Caco-2 (cell line): ENCODE measurements at regions not wholly inside any gene's neighbourhood (a gene's known extent, or its start where the extent isn't known, plus 50 kb on each side); places are given as distances from the start of the nearest gene placed in this dataset.

ENCODE experiments used
- BruUV-seq: library from RNA; stranded (reverse); fragments of 400-500 nt; replicated peaks from 2 replicates; lab custom pipeline; 2021; lab: Mats Ljungman, UMichigan
- CTCF ChIA-PET: fragments of 300-600 bp; sonication (Branson Sonifier 250); formaldehyde crosslinking; loops from one replicate; lab custom pipeline; 2022; ENCODE audit warnings: antibody characterized with exemption; lab: Charles Lee
- POLR2A ChIA-PET: fragments of 300-600 bp; sonication (Branson Sonifier 250); formaldehyde crosslinking; loops from one replicate; lab custom pipeline; 2022; ENCODE audit warnings: antibody characterized with exemption; lab: Charles Lee
- DNase-seq, 2 experiments: peaks; one replicate each; pipeline versions ENCODE4 v3.0.0 to v3.0.0-alpha.2; 2020 to 2022
- H3K27me3 ChIP-seq: replicated peaks from 2 replicates; pipeline ENCODE4 v1.6.0; 2011; ENCODE audit warnings: low read length; ENCODE audit not compliant: control insufficient read depth, insufficient read depth
- H3K36me3 ChIP-seq: 2 replicates; pipeline ENCODE4 v1.5.1; 2011; ENCODE audit warnings: low read length; ENCODE audit not compliant: control insufficient read depth, insufficient read depth
- H3K4me1 ChIP-seq: fragments of 250-450 bp; sonication (Bioruptor Pico); 2 replicates; pipeline ENCODE4 v1.5.1; 2020; ENCODE audit warnings: mild to moderate bottlenecking
- H3K4me3 ChIP-seq: 2 replicates; pipeline ENCODE4 v1.5.1; 2011; ENCODE audit warnings: low read depth, mild to moderate bottlenecking, control low read depth, low read length
- H3K9me3 ChIP-seq: fragments of 250-450 bp; sonication (Bioruptor Pico); 2 replicates; pipeline ENCODE4 v1.5.1; 2020; ENCODE audit warnings: mild to moderate bottlenecking, moderate library complexity
- H3K27ac Mint-ChIP-seq: one replicate; pipeline ENCODE4 v1.8.0; 2022; ENCODE audit warnings: mixed read lengths; ENCODE audit not compliant: unreplicated experiment
- H3K27me3 Mint-ChIP-seq: one replicate; pipeline ENCODE4 v1.8.0; 2022; ENCODE audit warnings: mixed read lengths; ENCODE audit not compliant: insufficient read depth, unreplicated experiment
- H3K36me3 Mint-ChIP-seq: one replicate; pipeline ENCODE4 v1.8.0; 2022; ENCODE audit warnings: mild to moderate bottlenecking, mixed read lengths; ENCODE audit not compliant: insufficient read depth, unreplicated experiment
- H3K4me1 Mint-ChIP-seq: one replicate; pipeline ENCODE4 v1.8.0; 2022; ENCODE audit warnings: low read depth, mixed read lengths; ENCODE audit not compliant: unreplicated experiment
- H3K4me3 Mint-ChIP-seq: one replicate; pipeline ENCODE4 v1.8.0; 2022; ENCODE audit warnings: mild to moderate bottlenecking, moderate library complexity, mixed read lengths; ENCODE audit not compliant: unreplicated experiment
- H3K9me3 Mint-ChIP-seq: one replicate; pipeline ENCODE4 v1.8.0; 2022; ENCODE audit warnings: mixed read lengths; ENCODE audit not compliant: unreplicated experiment
- CTCF ChIP-seq, 2 experiments: fragments of 200-600 bp in 1 of 2; IDR thresholded peaks; 1 replicate in 1 of 2; 2 replicates in 1 of 2; pipeline versions ENCODE4 v1.5.1 to v1.8.0; 2011 to 2022; ENCODE audit warnings: antibody characterized with exemption in 1 of 2, control low read depth in 1 of 2, inconsistent platforms in 1 of 2, low read depth in 1 of 2, low read length in 1 of 2, mild to moderate bottlenecking in 1 of 2, moderate library complexity in 1 of 2; ENCODE audit not compliant: insufficient read depth in 1 of 2, severe bottlenecking in 1 of 2, unreplicated experiment in 1 of 2
- intact Hi-C: fragments of 100-400 bp; cut with micrococcal nuclease; formaldehyde crosslinking; loops from one replicate; pipeline ENCODE4 v1.10.0; 2022; ENCODE audit not compliant: unreplicated experiment

GRCh38 chr18:75812761-75813160 is 385.3 kb upstream of the SMIM21 start:
- Mint-ChIP-seq H3K36me3 (no peaks in the 10 kb centered on the region), H3K4me3 (no peak overlapping the region), H3K27me3 (no peaks in the 10 kb centered on the region), H3K4me1 (peaks cover 6% of the 10 kb centered on the region), H3K27ac (no peak overlapping the region), H3K9me3 (no peaks in the 10 kb centered on the region)
- no peak for TF ChIP-seq CTCF (IDR thresholded peaks at IDR 0.05; ENCODE audit: insufficient read depth in 1 of 2, low read depth in 1 of 2, low read length in 1 of 2, severe bottlenecking in 1 of 2, unreplicated experiment in 1 of 2)
- no TSS peak for BruUV-seq
- Histone ChIP-seq H3K36me3 (no peaks in the 10 kb centered on the region), H3K9me3 (no peaks in the 10 kb centered on the region), H3K4me3 (no peak overlapping the region), H3K27me3 (no peaks in the 10 kb centered on the region), H3K4me1 (no peaks in the 10 kb centered on the region)
- CTCF ChIA-PET = no interaction called here
- POLR2A ChIA-PET = no interaction called here
- intact Hi-C loops = no loop called here
- no peak for DNase-seq

GRCh38 chr18:75810961-75811551 is 383.6 kb upstream of the SMIM21 start:
- intact Hi-C loops = no loop called here

GRCh38 chr18:75810516-75810915 is 383.0 kb upstream of the SMIM21 start:
- intact Hi-C loops = no loop called here
- no peaks in the 10 kb centered on the region for H3K9me3 Mint-ChIP-seq
- no TSS peak for BruUV-seq
- no peak overlapping the region for H3K4me3 Mint-ChIP-seq
- Histone ChIP-seq H3K36me3 (no peaks in the 10 kb centered on the region), H3K27me3 (no peaks in the 10 kb centered on the region), H3K4me3 (no peak overlapping the region), H3K4me1 (no peaks in the 10 kb centered on the region), H3K9me3 (no peaks in the 10 kb centered on the region)
- H3K36me3 Mint-ChIP-seq = no peaks in the 10 kb centered on the region
- no peak for TF ChIP-seq CTCF (IDR thresholded peaks at IDR 0.05; ENCODE audit: insufficient read depth in 1 of 2, low read depth in 1 of 2, low read length in 1 of 2, severe bottlenecking in 1 of 2, unreplicated experiment in 1 of 2)
- H3K4me1 Mint-ChIP-seq = peaks cover 6% of the 10 kb centered on the region
- H3K27me3 Mint-ChIP-seq = no peaks in the 10 kb centered on the region
- DNase-seq = no peak
- H3K27ac Mint-ChIP-seq = no peak overlapping the region
- ChIA-PET CTCF (no interaction called here), POLR2A (no interaction called here)

More at GRCh38 chr18:75810961-75811551, 383.6 kb upstream of the SMIM21 start:
- ChIA-PET POLR2A (no interaction called here), CTCF (no interaction called here)
- Mint-ChIP-seq H3K9me3 (no peaks in the 10 kb centered on the region), H3K4me1 (peaks cover 6% of the 10 kb centered on the region), H3K27ac (no peak overlapping the region), H3K36me3 (no peaks in the 10 kb centered on the region), H3K27me3 (no peaks in the 10 kb centered on the region), H3K4me3 (no peak overlapping the region)
- Histone ChIP-seq H3K4me1 (no peaks in the 10 kb centered on the region), H3K36me3 (no peaks in the 10 kb centered on the region), H3K9me3 (no peaks in the 10 kb centered on the region), H3K4me3 (no peak overlapping the region), H3K27me3 (no peaks in the 10 kb centered on the region)
- no TSS peak for BruUV-seq
- no peak for TF ChIP-seq CTCF (IDR thresholded peaks at IDR 0.05; ENCODE audit: insufficient read depth in 1 of 2, low read depth in 1 of 2, low read length in 1 of 2, severe bottlenecking in 1 of 2, unreplicated experiment in 1 of 2)
- DNase-seq = no peak
